COLO829 (cell line): ENCODE measurements at regions not wholly inside any gene's neighbourhood (a gene's known extent, or its start where the extent isn't known, plus 50 kb on each side); places are given as distances from the start of the nearest gene placed in this dataset.

Experiments used
- DNase-seq: peaks from one replicate; pipeline ENCODE4 v3.0.0; 2012; ENCODE audit warnings: low spot score

DNA sequence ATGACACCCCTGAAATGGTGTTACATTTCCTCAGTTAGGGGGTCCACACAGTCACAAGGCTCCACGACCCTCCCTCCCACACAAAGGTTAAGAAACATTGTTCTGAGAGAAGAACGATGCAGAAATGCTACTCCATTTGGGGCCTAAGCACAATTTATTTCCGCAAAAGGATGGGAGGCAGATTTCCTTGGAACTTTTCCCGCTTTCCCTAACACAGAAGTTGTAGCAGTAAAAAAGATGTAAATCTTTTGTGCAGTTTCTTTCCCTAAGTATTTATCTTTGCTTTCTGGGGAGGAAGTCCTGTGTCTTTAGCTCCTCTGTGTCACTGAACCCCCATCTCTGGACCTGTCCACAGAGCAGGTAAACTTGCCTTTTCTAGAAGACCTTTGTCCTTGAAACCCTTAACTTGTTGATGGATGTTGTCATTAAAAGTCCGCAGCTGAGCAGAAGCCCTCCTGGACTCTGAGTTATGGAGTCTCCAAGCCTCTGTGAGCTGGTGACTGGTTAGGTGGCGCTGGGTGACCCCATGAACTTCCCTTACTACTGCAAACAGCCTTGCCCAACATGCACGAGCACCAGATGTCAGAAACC lies 67.2 kb upstream of the SHISA3 start:
- DNase-seq: no peak

DNA sequence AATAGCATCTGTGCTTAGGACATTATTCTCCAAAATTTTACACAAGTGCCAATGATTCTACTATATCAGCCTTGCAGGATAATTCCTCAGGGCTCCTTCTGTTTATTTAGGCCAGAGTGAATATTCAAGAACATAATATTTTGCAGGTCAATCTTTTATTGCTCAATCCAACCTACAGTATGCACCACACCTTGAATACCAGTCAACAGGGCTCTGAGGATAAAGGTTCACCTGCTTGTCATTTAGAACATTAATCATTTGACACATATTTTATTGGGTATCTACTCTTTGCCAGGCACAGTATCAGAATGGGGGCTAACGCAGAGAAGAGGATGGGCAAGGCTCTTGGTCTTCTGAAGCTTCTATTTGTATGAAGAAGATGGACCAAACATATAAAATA lies 66.2 kb upstream of the SHISA3 start:
- DNase-seq: no peak

DNA sequence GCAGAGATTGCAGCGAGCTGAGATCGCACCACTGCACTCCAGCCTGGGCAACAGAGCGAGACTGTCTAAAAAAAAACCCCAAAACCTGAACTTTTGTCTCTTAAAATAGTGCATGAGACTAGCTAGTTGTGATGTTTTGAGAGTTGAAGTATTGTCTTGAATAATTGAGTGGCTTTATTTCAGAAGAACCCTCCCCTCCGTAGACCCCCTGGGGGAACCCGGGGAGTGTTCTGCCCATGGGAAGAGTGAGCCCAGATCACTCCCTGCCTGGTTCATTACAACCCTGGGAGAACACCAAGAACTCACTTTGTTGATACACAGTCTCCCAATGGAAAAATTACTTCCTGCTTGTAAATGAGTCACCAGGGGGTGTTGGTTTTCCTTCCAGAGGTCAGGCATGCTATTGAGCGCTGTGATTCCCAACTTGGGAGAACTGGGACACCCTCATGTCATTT lies 65.3 kb upstream of the SHISA3 start:
- peak; percentile 56 for DNase-seq

DNA sequence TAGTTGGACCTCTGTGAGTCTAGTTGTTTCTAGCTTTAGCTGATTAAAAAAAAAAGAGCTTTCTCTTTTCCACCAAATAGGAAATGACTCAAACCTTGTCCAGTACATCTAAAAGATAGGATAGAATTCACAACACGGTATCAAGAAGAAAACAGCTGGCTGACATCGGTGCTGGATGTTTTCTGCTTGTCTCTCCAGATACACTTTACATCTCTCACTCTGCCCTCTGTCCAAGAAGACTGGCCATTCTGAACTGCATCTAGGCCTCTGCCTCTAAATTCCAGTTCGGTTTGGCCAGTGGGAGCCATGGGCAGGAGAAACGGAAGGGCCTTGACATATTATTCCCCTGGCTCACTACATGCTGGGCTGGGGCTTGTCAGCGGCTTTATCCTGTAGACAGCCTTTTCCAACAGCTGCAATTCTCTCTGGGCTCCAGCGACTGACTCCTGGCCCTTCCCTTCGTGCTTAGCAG lies 57.3 kb upstream of the SHISA3 start:
- DNase-seq: no peak

DNA sequence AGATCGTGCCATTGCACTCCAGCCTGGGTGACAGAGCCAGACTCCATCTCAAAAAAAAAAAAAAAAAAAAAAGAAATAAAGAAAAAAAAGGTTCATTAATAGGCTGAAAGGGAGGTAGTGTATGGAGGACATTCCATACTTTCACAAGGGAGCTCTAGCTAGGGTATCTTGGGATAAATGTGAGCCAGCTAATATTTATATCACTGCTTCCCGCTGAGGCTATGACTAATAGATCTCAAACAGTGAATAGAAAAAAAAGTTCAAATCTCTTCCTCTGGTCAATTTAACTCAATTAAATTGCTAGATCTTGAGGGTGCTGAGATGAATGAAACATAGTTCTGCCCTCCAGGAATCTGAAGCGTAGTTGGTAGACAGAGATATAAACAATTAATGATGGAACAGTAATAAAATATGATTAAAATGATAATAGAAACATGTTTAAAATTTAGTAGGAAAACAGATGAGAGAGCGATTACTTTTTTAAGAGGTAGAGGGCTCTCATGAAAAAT lies 55.7 kb upstream of the SHISA3 start:
- peak; percentile 35 for DNase-seq

DNA sequence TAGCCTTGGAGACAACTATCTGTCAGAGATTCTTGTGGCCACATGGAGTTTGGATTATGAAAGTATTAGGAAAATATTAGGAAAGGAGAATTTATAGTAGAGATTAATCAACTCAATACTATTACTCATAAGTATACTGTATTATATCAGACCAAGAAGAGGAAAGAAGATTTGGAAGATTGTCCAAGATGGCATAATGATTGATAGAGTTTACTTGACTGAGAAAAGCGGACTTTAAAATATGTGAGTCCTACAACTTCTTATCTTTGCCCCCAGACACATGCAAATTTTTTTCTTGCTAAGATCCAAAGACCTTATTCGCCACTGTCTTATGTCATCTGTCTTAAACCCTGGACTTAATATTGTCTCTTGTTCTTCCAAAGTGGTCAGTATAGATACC lies 54.8 kb upstream of the SHISA3 start:
- DNase-seq: no peak

DNA sequence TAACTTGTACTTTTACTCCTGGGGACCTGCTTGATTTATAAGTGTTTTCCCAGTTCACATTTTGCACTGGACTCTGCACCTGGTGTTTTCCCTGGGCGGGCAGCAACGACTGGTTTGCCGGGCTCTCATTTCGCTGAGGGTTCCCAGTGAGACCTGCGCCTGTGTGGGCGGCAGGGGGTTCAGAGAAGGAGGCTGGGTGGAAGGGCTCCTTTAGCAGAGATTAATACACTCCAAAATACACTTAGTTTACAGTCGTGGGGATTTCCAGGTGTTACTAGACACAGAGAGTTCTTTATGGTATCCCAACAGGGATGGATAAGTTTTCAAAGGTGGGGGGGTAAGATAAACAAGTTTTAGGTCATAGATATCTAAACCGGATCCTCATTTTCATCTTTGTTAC lies 53.0 kb upstream of the SHISA3 start:
- DNase-seq: no peak

DNA sequence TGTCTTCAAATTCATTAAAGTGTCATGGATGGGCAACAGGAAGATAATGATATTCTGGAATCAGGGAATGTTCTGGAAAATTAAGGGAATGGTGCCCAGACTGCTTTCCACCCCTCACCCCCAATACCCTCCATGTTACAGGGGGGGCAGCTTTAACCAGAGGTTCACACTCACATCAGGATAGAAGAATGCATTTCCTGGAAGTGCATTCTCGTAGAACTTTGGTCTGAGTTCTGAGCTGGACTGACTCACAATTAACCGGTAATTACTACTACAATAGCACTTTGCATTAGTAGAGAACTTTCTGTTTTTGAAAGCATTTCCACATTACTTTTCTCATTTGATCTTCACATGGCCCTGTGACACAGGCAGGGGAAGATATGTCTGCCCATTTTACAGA lies 52.5 kb upstream of the SHISA3 start:
- no peak for DNase-seq

DNA sequence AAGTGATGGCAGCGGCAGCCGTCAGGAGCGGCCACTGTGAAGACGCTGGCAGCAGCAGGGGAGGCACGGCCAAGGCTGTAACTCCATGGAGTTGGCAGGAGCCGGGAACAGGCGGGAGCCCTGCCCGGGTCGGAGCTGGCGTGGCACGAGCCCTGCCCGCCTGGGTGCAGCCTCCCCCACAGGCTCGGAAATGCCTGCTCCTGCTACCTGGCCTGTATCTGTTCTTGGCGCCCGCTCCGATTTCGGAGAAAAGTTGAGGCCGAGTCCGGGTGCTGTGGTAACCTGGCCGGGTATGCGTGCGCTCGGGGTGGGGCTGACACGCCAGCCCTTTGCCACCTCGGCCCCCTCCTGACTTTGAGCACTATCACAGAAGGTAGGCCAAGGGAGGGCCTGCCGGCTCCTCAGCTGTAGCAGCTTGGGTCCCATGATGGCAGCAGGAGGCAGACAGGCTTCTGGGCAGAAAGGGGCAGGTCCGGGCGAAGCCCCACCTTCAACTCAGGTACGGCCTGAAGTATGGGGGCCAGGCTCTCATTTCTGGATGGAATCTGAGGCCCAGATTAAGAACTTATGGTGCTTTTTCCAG lies 51.2 kb upstream of the SHISA3 start:
- no peak for DNase-seq

DNA sequence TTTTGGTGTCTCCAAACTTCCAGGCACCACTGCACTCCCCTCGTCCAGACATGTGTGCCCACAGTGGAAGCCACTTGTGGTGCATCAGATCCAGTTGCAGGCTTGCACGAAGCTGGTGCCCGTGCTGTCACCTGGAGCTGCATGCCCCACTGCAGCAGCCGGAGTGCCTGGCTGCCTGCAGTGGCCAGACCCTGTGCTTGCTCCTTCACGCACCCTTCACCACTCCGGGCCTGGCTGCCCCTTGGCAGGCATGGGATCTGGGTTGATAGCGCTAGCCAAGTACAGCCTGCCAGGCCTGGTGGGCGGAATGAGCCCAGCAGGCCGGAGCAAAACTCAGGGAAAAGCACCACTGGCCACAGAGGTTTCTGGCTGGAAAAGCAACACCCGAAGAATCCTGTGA lies 50.2 kb upstream of the SHISA3 start:
- no peak for DNase-seq
